ENCODE measurements at regions not wholly inside any gene's neighbourhood (a gene's known extent, or its start where the extent isn't known, plus 50 kb on each side); places are given as distances from the start of the nearest gene placed in this dataset.

DNA sequence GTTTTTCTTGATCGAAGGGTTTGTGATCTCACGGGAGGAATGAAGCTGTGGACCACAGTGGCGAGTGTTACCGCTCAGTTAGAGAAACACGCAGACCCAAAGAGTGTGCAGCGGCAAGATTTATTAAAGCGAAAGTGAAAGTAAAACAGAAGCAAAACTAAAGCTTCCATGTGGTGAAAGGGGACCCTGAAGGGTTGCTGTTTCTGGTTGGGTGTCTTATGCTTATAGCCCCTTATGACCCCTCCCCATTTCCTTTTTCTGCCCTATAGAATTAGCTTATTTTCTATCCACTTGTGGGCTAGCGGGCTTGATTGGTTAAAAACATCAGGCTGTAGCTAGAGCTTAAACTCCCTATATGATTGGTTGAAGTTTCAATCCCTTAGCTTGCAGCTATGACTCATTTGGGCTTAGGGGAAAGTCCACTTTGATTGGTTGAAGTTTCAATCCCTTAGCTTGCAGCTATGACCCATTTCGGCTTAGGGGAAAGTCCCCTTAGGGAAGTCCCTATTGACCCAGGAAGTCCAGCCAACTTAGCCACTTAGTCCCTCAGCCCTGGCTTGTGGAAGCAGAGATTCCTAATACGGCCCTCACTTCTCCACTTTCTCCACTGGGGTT lies 171.2 kb upstream of the NWD2 start:
- TF ChIP-seq, protein P1, sequence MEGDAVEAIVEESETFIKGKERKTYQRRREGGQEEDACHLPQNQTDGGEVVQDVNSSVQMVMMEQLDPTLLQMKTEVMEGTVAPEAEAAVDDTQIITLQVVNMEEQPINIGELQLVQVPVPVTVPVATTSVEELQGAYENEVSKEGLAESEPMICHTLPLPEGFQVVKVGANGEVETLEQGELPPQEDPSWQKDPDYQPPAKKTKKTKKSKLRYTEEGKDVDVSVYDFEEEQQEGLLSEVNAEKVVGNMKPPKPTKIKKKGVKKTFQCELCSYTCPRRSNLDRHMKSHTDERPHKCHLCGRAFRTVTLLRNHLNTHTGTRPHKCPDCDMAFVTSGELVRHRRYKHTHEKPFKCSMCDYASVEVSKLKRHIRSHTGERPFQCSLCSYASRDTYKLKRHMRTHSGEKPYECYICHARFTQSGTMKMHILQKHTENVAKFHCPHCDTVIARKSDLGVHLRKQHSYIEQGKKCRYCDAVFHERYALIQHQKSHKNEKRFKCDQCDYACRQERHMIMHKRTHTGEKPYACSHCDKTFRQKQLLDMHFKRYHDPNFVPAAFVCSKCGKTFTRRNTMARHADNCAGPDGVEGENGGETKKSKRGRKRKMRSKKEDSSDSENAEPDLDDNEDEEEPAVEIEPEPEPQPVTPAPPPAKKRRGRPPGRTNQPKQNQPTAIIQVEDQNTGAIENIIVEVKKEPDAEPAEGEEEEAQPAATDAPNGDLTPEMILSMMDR (IDR thresholded peaks at IDR 0.05; ENCODE audit: control insufficient read depth, insufficient read depth, low read depth, low read length, missing control alignments) = no peak
- DNase-seq (ENCODE audit: low read depth) = no peak
- H3K4me3 ChIP-seq (ENCODE audit: control insufficient read depth, low read depth, low read length) = peak overlapping the region; percentile 22

DNA sequence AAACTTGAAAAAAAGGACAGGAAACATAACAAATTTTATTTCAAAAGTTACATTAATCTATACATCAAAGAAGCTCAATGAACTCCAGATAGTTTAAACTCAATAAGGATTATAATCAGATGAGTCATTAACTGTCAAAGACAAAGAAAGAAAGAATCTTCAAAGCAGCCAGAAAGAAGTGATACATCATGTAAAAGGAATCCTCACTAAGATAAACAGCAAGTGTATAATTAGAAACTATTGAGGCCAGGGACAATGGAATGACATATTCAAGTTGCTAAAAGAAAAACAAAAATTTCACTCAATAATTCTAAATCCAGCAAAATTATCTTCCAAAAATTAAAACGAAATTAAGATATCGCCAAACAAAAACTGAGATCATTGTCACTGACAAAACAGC lies 161.6 kb upstream of the NWD2 start:
- TF ChIP-seq, protein P1 (IDR thresholded peaks at IDR 0.05; ENCODE audit: control insufficient read depth, insufficient read depth, low read depth, low read length, missing control alignments) = no peak
- DNase-seq (ENCODE audit: low read depth) = no peak
- no peak overlapping the region for H3K4me3 ChIP-seq (ENCODE audit: control insufficient read depth, low read depth, low read length)

DNA sequence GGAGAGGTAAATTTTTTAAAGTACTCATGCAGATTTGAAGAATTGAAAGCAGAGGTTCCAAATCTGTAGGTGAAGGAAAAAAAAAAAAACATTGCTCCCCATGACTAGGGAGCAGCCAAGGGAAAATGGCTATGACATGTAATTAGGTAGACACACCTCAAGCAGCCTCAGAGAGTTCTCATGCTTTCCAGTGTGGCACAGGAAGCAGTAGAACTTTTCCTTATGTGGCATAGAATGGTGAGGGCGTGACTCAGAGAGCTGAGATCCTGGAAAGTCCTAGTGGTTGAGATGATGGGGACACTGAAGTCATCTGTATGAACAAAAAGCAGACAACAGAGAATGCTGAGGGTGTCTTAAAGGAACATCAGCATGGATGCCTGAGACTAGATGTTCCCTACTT lies 148.6 kb upstream of the NWD2 start:
- no peak for DNase-seq (ENCODE audit: low read depth)
- TF ChIP-seq, protein P1 (IDR thresholded peaks at IDR 0.05; ENCODE audit: control insufficient read depth, insufficient read depth, low read depth, low read length, missing control alignments) = no peak
- H3K4me3 ChIP-seq (ENCODE audit: control insufficient read depth, low read depth, low read length) = no peak overlapping the region

DNA sequence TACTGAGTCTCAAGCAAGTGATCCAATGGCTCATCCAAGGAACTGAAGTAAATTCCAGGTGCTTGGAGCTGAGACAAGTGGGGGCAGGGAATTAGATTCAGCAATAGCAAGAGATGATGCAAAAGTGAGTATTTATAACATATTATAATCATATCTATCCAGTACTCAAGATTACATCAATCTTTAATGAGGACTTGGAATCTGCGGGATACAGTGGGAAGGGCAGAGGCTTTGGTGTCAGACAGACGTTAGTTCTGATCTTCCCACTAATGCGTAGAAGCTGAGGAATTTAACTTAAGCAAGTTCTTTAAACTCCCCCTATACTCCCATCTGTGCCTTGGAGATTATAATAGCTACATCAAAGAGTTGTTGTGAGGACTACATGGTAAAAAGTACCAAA lies 143.4 kb upstream of the NWD2 start:
- no peak for DNase-seq (ENCODE audit: low read depth)
- H3K4me3 ChIP-seq (ENCODE audit: control insufficient read depth, low read depth, low read length) = no peak overlapping the region
- TF ChIP-seq, protein P1 (IDR thresholded peaks at IDR 0.05; ENCODE audit: control insufficient read depth, insufficient read depth, low read depth, low read length, missing control alignments) = no peak

DNA sequence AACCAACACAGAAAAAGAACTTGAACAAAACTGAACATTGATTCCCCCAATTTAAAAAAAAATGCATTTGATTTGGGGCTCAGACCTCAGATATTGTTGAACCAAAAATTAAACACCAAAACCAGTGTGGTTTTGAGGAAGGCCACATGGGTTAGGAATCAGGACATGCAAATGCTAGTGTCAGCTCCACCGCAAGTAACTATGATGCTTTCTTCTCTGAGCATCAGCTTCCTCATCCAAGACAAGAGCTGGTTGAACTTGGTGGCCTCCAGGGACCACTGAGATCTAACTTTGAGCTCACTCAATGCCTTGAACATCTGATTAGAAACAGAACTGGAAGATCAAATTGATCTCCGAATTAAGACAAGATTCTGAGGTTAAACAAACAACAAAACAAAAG lies 142.9 kb upstream of the NWD2 start:
- TF ChIP-seq, protein P1 (IDR thresholded peaks at IDR 0.05; ENCODE audit: control insufficient read depth, insufficient read depth, low read depth, low read length, missing control alignments) = no peak
- no peak overlapping the region for H3K4me3 ChIP-seq (ENCODE audit: control insufficient read depth, low read depth, low read length)

DNA sequence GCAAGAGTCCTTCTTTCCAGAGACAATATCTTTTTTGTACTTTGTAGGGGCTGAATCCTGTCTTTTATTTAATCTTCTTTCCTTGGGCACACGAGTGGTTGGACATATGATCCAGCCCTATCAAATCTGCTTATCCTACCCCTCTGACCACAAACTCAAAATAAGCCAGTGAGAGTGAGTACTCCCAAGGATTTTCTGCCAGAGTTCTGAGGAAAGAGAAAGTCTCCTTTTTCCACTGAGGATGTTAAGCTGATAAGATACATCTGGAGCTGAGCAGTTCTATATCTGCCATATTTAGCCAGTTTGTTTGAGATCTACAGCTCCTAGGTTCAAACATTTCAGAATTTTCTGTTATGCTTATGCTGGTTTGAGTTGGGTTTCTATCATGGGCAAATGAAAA lies 134.8 kb upstream of the NWD2 start:
- no peak overlapping the region for H3K4me3 ChIP-seq (ENCODE audit: control insufficient read depth, low read depth, low read length)
- TF ChIP-seq, protein P1 (IDR thresholded peaks at IDR 0.05; ENCODE audit: control insufficient read depth, insufficient read depth, low read depth, low read length, missing control alignments) = no peak
- no peak for DNase-seq (ENCODE audit: low read depth)

More for the DNA sequence above, 142.9 kb upstream of the NWD2 start:
- no peak for DNase-seq (ENCODE audit: low read depth)

DNA sequence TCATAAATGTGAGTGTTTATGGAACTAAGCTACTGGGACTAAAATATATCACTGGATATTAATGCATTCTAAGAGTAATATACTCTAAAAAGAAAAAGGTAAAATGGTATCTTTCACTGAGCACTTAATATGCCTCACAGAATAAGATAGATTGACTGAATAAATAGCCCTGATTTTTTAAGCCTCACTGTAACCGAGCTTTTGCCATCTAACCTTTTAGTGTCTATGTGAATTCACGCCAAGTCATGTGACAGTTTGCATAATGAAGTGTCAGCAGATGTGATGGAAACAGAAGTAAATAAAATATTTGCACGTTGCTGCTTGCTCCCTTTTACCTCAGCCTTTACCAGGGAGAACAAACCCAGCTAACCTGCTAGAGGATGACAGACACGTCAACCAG lies 119.7 kb upstream of the NWD2 start:
- TF ChIP-seq, protein P1 (IDR thresholded peaks at IDR 0.05; ENCODE audit: control insufficient read depth, insufficient read depth, low read depth, low read length, missing control alignments) = no peak
- no peak for DNase-seq (ENCODE audit: low read depth)
- no peak overlapping the region for H3K4me3 ChIP-seq (ENCODE audit: control insufficient read depth, low read depth, low read length)
